ENCODE measurements at regions not wholly inside any gene's neighbourhood (a gene's known extent, or its start where the extent isn't known, plus 50 kb on each side); places are given as distances from the start of the nearest gene placed in this dataset.

- no peak for DNase-seq (ENCODE audit: low read depth in 2 of 2)
These were observed 135.9 kb upstream of the LINGO1 start for GRCh38 chr15:77768521-77769078.

- no peak for DNase-seq (ENCODE audit: low read depth in 2 of 2)
These were observed 135.4 kb upstream of the LINGO1 start for GRCh38 chr15:77768107-77768506.

GRCh38 chr15:77764095-77764494 lies 131.4 kb upstream of the LINGO1 start:
- DNase-seq (ENCODE audit: low read depth in 2 of 2): no peak

GRCh38 chr15:77762747-77763355 lies 130.1 kb upstream of the LINGO1 start:
- DNase-seq (ENCODE audit: low read depth in 2 of 2): no peak

GRCh38 chr15:77759896-77760592 lies 127.3 kb upstream of the LINGO1 start:
- DNase-seq (ENCODE audit: low read depth in 2 of 2): no peak

GRCh38 chr15:77753939-77754338 lies 121.2 kb upstream of the LINGO1 start:
- no peak for DNase-seq (ENCODE audit: low read depth in 2 of 2)

GRCh38 chr15:77753281-77753873 lies 120.7 kb upstream of the LINGO1 start:
- DNase-seq (ENCODE audit: low read depth in 2 of 2): peak; percentile 5 to 28

GRCh38 chr15:77749998-77750540 lies 117.4 kb upstream of the LINGO1 start:
- DNase-seq (ENCODE audit: low read depth in 2 of 2): no peak

- DNase-seq (ENCODE audit: low read depth in 2 of 2): no peak
These were observed 116.7 kb upstream of the LINGO1 start for GRCh38 chr15:77749236-77749997.

GRCh38 chr15:77748078-77749064 lies 115.7 kb upstream of the LINGO1 start:
- no peak for DNase-seq (ENCODE audit: low read depth in 2 of 2)

GRCh38 chr15:77747175-77748077 lies 114.7 kb upstream of the LINGO1 start:
- no peak for DNase-seq (ENCODE audit: low read depth in 2 of 2)

GRCh38 chr15:77746254-77747174 lies 113.8 kb upstream of the LINGO1 start:
- DNase-seq (ENCODE audit: low read depth in 2 of 2): no peak

- no peak for DNase-seq (ENCODE audit: low read depth in 2 of 2)
These were observed 111.7 kb upstream of the LINGO1 start for GRCh38 chr15:77744398-77744797.

- no peak for DNase-seq (ENCODE audit: low read depth in 2 of 2)
These were observed 109.9 kb upstream of the LINGO1 start for GRCh38 chr15:77742570-77742969.

GRCh38 chr15:77742127-77742526 lies 109.4 kb upstream of the LINGO1 start:
- DNase-seq (ENCODE audit: low read depth in 2 of 2): no peak

GRCh38 chr15:77741106-77741505 lies 108.4 kb upstream of the LINGO1 start:
- DNase-seq (ENCODE audit: low read depth in 2 of 2): no peak

- no peak for DNase-seq (ENCODE audit: low read depth in 2 of 2)
These were observed 107.1 kb upstream of the LINGO1 start for GRCh38 chr15:77739591-77740378.
